PC-3 (cell line): ENCODE measurements at regions not wholly inside any gene's neighbourhood (a gene's known extent, or its start where the extent isn't known, plus 50 kb on each side); places are given as distances from the start of the nearest gene placed in this dataset.
"Not testable (repeated sequence)": the region's sequence is repeated elsewhere in the genome, so short reads cannot be mapped to it uniquely, and the experiment has no call there.

ENCODE experiments used
- EZH2 ChIP-seq: fragments of 300-600 bp; sonication (generic); IDR thresholded peaks from one replicate; pipeline ENCODE4 v1.6.1; 2017; ENCODE audit warnings: antibody characterized with exemption, mild to moderate bottlenecking, low read length; ENCODE audit not compliant: unreplicated experiment
- TF ChIP-seq, protein P1 (sequence below): fragments of 300-600 bp; sonication (generic); conservative IDR thresholded peaks from 2 replicates; pipeline ENCODE4 v1.5.1; 2017; ENCODE audit warnings: antibody characterized with exemption, low read depth, mild to moderate bottlenecking, low read length

DNA sequence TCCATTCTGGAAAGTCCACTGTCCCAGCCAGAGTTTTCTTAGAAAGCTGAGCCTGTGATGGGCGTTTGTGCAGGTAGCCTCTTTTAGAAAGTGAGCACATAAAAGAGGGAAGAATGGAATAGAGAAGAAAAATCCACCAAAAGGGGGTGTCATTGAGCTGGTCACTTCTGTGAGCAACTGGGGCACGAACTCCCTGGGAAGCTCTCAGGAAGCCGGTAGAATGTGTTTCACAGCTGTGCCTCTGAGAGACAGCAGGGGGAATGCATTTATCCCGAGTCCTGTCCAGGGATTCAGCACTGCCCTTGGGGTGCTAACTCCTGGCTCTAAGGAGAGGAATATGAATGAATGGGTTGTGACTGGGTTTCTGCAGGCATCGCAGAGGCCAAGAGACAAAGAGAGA lies 73.8 kb upstream of the SPATA31A3 start:
- TF ChIP-seq, protein P1, sequence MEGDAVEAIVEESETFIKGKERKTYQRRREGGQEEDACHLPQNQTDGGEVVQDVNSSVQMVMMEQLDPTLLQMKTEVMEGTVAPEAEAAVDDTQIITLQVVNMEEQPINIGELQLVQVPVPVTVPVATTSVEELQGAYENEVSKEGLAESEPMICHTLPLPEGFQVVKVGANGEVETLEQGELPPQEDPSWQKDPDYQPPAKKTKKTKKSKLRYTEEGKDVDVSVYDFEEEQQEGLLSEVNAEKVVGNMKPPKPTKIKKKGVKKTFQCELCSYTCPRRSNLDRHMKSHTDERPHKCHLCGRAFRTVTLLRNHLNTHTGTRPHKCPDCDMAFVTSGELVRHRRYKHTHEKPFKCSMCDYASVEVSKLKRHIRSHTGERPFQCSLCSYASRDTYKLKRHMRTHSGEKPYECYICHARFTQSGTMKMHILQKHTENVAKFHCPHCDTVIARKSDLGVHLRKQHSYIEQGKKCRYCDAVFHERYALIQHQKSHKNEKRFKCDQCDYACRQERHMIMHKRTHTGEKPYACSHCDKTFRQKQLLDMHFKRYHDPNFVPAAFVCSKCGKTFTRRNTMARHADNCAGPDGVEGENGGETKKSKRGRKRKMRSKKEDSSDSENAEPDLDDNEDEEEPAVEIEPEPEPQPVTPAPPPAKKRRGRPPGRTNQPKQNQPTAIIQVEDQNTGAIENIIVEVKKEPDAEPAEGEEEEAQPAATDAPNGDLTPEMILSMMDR: not testable (repeated sequence)
- TF ChIP-seq EZH2: not testable (repeated sequence)
